Fibroblast of mammary gland (primary cell): ENCODE measurements at regions not wholly inside any gene's neighbourhood (a gene's known extent, or its start where the extent isn't known, plus 50 kb on each side); places are given as distances from the start of the nearest gene placed in this dataset.

Experiments
- DNase-seq: peaks from one replicate; pipeline ENCODE4 v3.0.0-alpha.2; 2010; ENCODE audit warnings: low read depth
- H3K4me3 ChIP-seq: 2 replicates; pipeline ENCODE4 v1.5.1; 2011; ENCODE audit warnings: low read depth, mild to moderate bottlenecking, low read length, moderate library complexity; ENCODE audit not compliant: control insufficient read depth
- CTCF ChIP-seq: conservative IDR thresholded peaks from 2 replicates; pipeline ENCODE4 v1.5.1; 2011; ENCODE audit warnings: low read depth, low read length, inconsistent platforms; ENCODE audit not compliant: control insufficient read depth, insufficient read depth

GRCh38 chr3:81043660-81044199, 717.7 kb downstream of the GBE1 start:
- no peak for TF ChIP-seq CTCF
- DNase-seq, result no peak
- H3K4me3 ChIP-seq, result no peak overlapping the region

GRCh38 chr3:81043009-81043408, 718.4 kb downstream of the GBE1 start:
- TF ChIP-seq CTCF, result no peak
- DNase-seq, result no peak
- H3K4me3 ChIP-seq, result no peak overlapping the region

GRCh38 chr3:81041331-81041730, 720.1 kb downstream of the GBE1 start:
- no peak for DNase-seq
- no peak overlapping the region for H3K4me3 ChIP-seq
- TF ChIP-seq CTCF, result no peak

GRCh38 chr3:81040107-81040506, 721.3 kb downstream of the GBE1 start:
- no peak for DNase-seq
- no peak overlapping the region for H3K4me3 ChIP-seq
- no peak for TF ChIP-seq CTCF

GRCh38 chr3:81033684-81034083, 727.8 kb downstream of the GBE1 start:
- no peak for TF ChIP-seq CTCF
- H3K4me3 ChIP-seq, result no peak overlapping the region
- DNase-seq, result no peak

GRCh38 chr3:81033185-81033584, 728.3 kb downstream of the GBE1 start:
- DNase-seq, result no peak
- no peak overlapping the region for H3K4me3 ChIP-seq
- TF ChIP-seq CTCF, result no peak

GRCh38 chr3:81029861-81030260, 731.6 kb downstream of the GBE1 start:
- TF ChIP-seq CTCF, result no peak
- H3K4me3 ChIP-seq, result no peak overlapping the region
- no peak for DNase-seq
